IPS-15b (cell line): ENCODE measurements at regions not wholly inside any gene's neighbourhood (a gene's known extent, or its start where the extent isn't known, plus 50 kb on each side); places are given as distances from the start of the nearest gene placed in this dataset.
"Not testable (repeated sequence)": the region's sequence is repeated elsewhere in the genome, so short reads cannot be mapped to it uniquely, and the experiment has no call there.

Source experiments
- H3K27me3 ChIP-seq: one replicate; pipeline ENCODE4 v1.6.1; 2013; ENCODE audit warnings: low read length; ENCODE audit not compliant: control insufficient read depth, insufficient read depth
- H3K36me3 ChIP-seq: one replicate; pipeline ENCODE4 v1.6.1; 2013; ENCODE audit warnings: low read length; ENCODE audit not compliant: control insufficient read depth, insufficient read depth
- H3K4me1 ChIP-seq: one replicate; pipeline ENCODE4 v1.6.1; 2013; ENCODE audit warnings: mild to moderate bottlenecking, low read length; ENCODE audit not compliant: control insufficient read depth, insufficient read depth
- H3K4me3 ChIP-seq: one replicate; pipeline ENCODE4 v1.5.1; 2013; ENCODE audit warnings: low read depth, low read length
- H3K9ac ChIP-seq: one replicate; pipeline ENCODE4 v1.6.1; 2013; ENCODE audit warnings: low read depth, mild to moderate bottlenecking, low read length
- H3K9me3 ChIP-seq: one replicate; pipeline ENCODE4 v1.6.1; 2013; ENCODE audit warnings: mild to moderate bottlenecking, low read length; ENCODE audit not compliant: control insufficient read depth, insufficient read depth

GRCh38 chr10:27341001-27341400 is 100.4 kb upstream of the ACBD5 start:
- Histone ChIP-seq H3K9ac (no peak overlapping the region), H3K4me1 (no peaks in the 10 kb centered on the region), H3K36me3 (no peaks in the 10 kb centered on the region), H3K9me3 (no peaks in the 10 kb centered on the region), H3K27me3 (no peaks in the 10 kb centered on the region), H3K4me3 (no peak overlapping the region)

- H3K4me3 ChIP-seq, H3K4me1 ChIP-seq, H3K9me3 ChIP-seq, H3K36me3 ChIP-seq, H3K9ac ChIP-seq, H3K27me3 ChIP-seq: not testable (repeated sequence)
Measured at GRCh38 chr10:27335246-27335645, 94.6 kb upstream of the ACBD5 start.

- H3K4me1 ChIP-seq, result no peaks in the 10 kb centered on the region
- H3K9ac ChIP-seq, result no peak overlapping the region
- H3K36me3 ChIP-seq, result no peaks in the 10 kb centered on the region
- H3K27me3 ChIP-seq, result no peaks in the 10 kb centered on the region
- no peak overlapping the region for H3K4me3 ChIP-seq
- H3K9me3 ChIP-seq, result no peaks in the 10 kb centered on the region
Measured at GRCh38 chr10:27330074-27330473, 89.5 kb upstream of the ACBD5 start.

- Histone ChIP-seq H3K4me3 (no peak overlapping the region), H3K4me1 (no peaks in the 10 kb centered on the region), H3K9ac (no peak overlapping the region)
Measured at GRCh38 chr10:27328946-27329345, 88.3 kb upstream of the ACBD5 start.

GRCh38 chr10:27326748-27327147 is 86.2 kb upstream of the ACBD5 start:
- H3K9me3 ChIP-seq, H3K4me1 ChIP-seq, H3K9ac ChIP-seq, H3K27me3 ChIP-seq, H3K36me3 ChIP-seq, H3K4me3 ChIP-seq: not testable (repeated sequence)

More at GRCh38 chr10:27328946-27329345, 88.3 kb upstream of the ACBD5 start:
- H3K9me3 ChIP-seq, result no peaks in the 10 kb centered on the region
- H3K36me3 ChIP-seq, result no peaks in the 10 kb centered on the region
- H3K27me3 ChIP-seq, result no peaks in the 10 kb centered on the region

GRCh38 chr10:27319752-27320431 is 79.3 kb upstream of the ACBD5 start:
- H3K36me3 ChIP-seq, result no peaks in the 10 kb centered on the region
- no peaks in the 10 kb centered on the region for H3K4me1 ChIP-seq
- H3K27me3 ChIP-seq, result peaks cover 8% of the 10 kb centered on the region
- no peaks in the 10 kb centered on the region for H3K9me3 ChIP-seq
- peak overlapping the region; percentile 61 for H3K4me3 ChIP-seq
- peak overlapping the region; percentile 24 for H3K9ac ChIP-seq

GRCh38 chr10:27319139-27319538 is 78.5 kb upstream of the ACBD5 start:
- not testable (repeated sequence) for H3K9ac ChIP-seq, H3K4me1 ChIP-seq, H3K9me3 ChIP-seq, H3K36me3 ChIP-seq, H3K27me3 ChIP-seq
- peak overlapping the region; percentile 61 for H3K4me3 ChIP-seq

GRCh38 chr10:27315082-27315481 is 74.5 kb upstream of the ACBD5 start:
- H3K27me3 ChIP-seq, H3K4me1 ChIP-seq, H3K4me3 ChIP-seq, H3K9ac ChIP-seq, H3K9me3 ChIP-seq, H3K36me3 ChIP-seq: not testable (repeated sequence)

- not testable (repeated sequence) for H3K27me3 ChIP-seq, H3K36me3 ChIP-seq, H3K4me3 ChIP-seq, H3K4me1 ChIP-seq, H3K9ac ChIP-seq, H3K9me3 ChIP-seq
Measured at GRCh38 chr10:27313586-27313985, 73.0 kb upstream of the ACBD5 start.

- H3K36me3 ChIP-seq, result no peaks in the 10 kb centered on the region
- no peaks in the 10 kb centered on the region for H3K27me3 ChIP-seq
- no peak overlapping the region for H3K9ac ChIP-seq
- no peak overlapping the region for H3K4me3 ChIP-seq
- H3K9me3 ChIP-seq, result no peaks in the 10 kb centered on the region
- no peaks in the 10 kb centered on the region for H3K4me1 ChIP-seq
Measured at GRCh38 chr10:27312854-27313253, 72.3 kb upstream of the ACBD5 start.

- H3K27me3 ChIP-seq, H3K9ac ChIP-seq, H3K4me1 ChIP-seq, H3K9me3 ChIP-seq, H3K36me3 ChIP-seq, H3K4me3 ChIP-seq: not testable (repeated sequence)
Measured at GRCh38 chr10:27311809-27312208, 71.2 kb upstream of the ACBD5 start.

GRCh38 chr10:27298522-27298850 is 57.9 kb upstream of the ACBD5 start:
- H3K27me3 ChIP-seq, H3K4me1 ChIP-seq, H3K9me3 ChIP-seq, H3K9ac ChIP-seq, H3K36me3 ChIP-seq, H3K4me3 ChIP-seq: not testable (repeated sequence)
